NCI-H2227 treated with DMSO at 0.1 percent for 48 hours (cell line): ENCODE measurements at regions not wholly inside any gene's neighbourhood (a gene's known extent, or its start where the extent isn't known, plus 50 kb on each side); places are given as distances from the start of the nearest gene placed in this dataset.

ENCODE experiments used
- DNase-seq: peaks from one replicate; lab custom pipeline; 2025; lab: John Stamatoyannopoulos, UW

DNA sequence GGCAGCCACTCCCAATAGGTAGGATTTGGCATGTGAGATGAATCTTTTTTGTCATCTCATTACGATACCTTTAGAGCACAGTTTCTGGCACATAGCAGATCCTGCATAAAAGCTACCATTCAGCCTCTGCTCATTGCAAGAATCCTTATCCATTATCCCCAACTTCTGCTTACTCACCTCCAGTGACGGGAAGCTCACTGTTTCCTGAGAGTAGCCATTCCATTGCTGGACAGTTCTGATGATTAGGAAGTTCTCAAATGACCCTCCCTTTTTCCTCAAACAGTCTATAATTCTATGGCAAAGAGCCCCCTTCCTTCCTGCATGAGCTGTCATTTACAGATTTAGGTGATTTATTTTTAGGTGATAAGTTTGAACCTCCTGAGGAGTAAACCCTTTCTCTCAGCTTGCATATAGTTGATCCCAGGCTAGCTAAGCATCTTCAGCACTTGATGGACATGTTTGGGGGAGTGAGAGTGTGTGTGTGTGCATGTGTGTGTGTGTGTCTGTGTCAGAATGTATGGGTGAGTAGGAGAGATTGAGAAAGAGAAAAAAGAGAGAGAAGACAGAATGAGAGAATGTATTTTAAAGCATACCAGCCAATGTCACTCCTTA, 109.7 kb downstream of the LSM3 start:
- DNase-seq: no peak

DNA sequence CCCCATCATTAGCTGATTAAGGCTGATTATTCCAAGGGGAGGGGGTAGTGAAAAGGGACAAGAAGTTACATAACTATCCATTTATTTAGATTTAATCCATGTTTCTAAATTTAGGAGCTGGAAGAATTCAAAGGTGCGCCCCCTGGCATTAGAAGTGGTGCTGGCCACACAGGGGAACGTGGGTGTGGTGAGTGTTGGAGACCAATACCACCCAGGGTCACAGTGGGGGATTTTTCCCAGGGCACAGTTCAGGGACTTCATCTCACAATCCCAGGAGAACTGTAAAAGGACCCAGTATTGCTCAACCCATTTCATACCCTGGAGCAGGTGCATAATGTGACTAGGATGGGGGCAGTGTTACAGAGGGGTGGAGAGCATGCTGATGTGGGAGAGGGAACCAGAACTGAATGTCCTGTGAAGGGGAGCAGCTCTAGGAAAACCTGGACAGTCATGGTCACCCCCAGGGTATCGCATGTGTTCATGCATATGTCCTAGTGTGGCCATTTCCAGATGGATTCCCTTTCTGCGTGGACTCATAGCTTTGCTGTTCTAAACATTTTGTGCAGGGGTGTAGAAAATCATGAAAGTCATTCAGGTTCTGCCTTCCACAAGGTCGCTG, 110.3 kb downstream of the LSM3 start:
- no peak for DNase-seq

GRCh38 chr3:14289590-14290461, 111.2 kb downstream of the LSM3 start:
- DNase-seq: peak; percentile 5

DNA sequence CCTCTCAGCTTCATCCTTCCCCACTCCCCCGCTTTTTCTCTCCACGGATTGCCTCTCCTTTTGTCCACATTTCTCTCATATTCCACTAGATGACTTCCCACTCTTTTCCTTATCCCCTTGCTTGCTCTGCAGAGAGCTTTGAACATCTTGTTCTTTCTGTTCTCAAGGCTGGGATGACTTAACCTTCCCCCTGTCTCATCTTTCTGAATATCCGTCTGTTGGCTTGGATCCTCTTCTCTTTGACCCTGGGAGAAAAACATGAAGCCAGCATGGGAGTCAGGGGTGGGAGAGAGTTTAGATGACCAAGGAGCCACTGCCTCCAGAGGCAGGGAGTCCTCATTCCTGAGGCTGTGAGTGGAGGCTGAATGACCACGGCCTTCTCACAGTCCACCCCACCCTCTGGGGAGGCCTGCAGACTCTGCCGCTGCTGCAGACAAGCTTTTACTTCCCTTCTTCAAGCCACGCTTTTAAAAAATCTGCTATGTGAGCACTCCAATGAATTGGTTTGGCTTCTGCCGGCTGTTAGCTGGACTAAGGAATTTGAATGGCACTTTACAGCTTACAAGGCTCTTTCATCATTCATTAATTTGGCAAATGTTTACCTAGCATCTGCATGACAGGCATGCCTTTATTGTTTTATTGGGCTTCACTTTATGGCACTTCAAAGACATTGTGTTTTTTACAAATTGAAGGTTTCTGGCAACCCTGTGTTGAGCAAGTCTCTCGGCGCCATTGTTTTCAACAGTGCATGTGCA, 111.6 kb upstream of the SLC6A6 start:
- no peak for DNase-seq

DNA sequence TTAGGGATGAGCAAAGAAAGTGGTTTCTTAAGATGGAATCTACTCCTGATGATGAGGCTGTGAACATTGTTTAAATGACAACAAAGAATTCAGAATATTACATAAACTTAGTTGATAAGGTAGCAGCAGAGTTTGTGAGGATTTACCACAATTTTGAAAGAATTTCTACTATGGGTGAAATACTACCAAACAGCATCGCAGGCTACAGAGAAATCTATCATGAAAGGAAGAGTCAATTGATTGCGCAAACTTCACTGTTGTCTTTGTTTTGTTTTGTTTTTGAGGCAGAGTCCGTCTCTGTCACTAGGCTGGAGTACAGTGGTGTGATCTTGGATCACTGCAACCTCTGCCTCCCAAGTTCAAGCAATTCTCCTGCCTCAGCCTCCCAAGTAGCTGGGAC, 107.4 kb upstream of the SLC6A6 start:
- DNase-seq: no peak

GRCh38 chr3:14295801-14296200, 106.6 kb upstream of the SLC6A6 start:
- no peak for DNase-seq

DNA sequence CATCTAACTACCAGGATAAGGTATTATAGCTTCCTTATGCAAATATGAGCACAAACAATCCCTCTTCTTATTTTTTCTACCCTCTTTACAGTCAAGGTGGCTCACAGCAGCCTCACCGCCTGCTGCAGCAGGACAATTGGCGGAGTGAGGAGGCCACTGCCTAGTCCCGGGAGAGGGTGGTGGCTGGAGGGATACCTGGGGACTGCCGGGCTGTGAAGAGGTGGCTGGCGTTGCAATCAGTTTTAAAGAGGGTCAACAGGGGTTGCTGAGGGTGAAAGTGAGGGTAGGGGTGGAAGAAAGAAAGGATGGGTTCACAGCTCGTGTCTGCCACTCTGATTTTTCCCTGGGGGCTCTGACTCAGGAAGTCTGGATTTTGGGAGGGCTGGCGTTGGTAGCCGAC, 105.1 kb upstream of the SLC6A6 start:
- no peak for DNase-seq

DNA sequence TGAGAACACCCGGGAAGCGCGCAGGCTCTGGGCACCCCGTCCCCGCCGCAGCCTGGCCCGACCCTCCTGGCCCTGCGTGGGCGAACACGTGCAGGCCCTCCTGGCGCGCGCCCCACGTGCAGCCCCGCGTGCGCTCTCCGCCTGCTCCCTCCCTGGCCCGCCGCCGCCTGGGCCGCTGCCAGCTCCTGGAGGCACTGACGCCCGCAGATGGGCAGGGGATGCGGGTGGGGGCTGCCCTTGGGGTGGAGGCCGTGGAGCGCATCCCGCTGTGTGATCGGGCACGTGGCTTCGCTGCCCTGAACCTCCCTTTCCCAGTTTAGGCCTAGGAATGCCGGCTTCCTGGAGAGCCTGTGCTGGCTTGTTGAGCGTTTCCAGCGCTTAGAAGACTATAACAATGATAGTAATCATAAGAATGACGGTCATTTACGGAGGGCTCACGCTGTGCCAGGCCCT, 104.6 kb upstream of the SLC6A6 start:
- peak; percentile 79 for DNase-seq

- DNase-seq: no peak
These were observed 104.0 kb upstream of the SLC6A6 start for GRCh38 chr3:14298442-14298841.

GRCh38 chr3:14298991-14299555, 103.3 kb upstream of the SLC6A6 start:
- DNase-seq: no peak

GRCh38 chr3:14299767-14300166, 102.6 kb upstream of the SLC6A6 start:
- DNase-seq: no peak

GRCh38 chr3:14300721-14301399, 101.5 kb upstream of the SLC6A6 start:
- no peak for DNase-seq

DNA sequence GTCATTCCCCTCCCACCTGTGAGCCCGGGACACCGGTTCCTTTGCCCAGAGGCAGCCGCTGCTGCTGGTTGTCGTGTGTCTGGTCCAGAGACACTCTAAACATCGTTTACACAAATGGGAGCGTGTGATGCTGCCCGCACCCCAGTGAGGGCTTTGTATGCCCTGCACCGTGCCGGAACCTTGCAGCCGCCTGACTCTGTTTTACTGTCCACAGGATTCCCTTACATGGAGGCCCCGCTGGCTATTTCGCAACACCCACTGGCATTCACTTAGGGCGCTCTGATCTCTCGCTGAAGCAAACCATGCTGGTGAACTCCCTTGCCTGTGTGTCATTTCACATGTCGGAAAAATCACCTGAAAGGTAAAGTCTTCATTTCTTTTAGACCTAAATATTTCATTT, 100.8 kb upstream of the SLC6A6 start:
- no peak for DNase-seq

- DNase-seq: no peak
These were observed 98.9 kb upstream of the SLC6A6 start for GRCh38 chr3:14303336-14304100.

DNA sequence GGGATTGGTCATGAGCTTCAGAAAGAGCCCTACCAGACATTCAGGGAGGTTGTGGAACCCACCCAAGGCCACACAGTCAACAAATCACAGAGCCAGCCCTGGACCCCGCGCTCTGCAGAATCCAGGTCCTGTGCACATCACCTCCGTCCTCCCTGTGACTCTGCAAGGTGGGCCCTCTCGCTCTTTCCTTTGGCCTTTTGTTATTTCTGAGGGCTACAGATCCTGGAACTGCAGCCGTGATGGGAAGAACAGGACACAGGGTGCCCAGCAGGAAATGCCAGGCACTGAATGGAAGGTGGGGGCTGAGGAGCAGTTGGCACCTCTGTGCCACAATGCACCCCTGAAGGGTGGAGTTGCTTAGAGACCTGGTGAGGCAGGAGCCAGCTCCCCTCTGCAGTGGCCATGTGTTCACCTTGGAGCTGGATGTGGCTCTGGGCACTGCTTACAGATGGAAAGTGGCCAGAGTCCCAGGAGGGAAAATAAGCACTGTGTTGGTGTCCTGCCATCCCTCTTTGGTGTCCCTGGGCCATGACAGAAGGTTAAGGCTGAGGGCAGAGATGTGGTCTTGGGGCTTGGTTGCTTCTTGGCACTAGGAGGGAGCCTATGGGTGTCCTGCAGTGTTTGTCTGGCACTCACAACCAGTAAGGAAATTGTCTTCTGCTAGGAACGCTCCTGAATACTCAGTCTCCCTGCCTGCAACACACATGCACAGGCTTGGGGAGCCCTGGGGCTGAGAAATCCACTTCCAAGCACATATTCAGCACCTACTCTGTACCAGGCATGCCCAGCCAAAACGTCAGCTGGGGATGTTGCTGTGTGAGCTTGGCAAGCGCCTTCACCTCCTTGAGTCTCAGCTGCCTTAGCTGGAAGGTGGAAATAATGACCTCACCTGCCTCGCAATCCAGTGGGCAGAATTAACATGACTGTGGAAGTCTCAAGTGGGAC, 98.0 kb upstream of the SLC6A6 start:
- DNase-seq: no peak

GRCh38 chr3:14305324-14305723, 97.1 kb upstream of the SLC6A6 start:
- DNase-seq: no peak

GRCh38 chr3:14306142-14306541, 96.3 kb upstream of the SLC6A6 start:
- DNase-seq: no peak

- DNase-seq: no peak
These were observed 94.6 kb upstream of the SLC6A6 start for GRCh38 chr3:14307656-14308302.

- DNase-seq: no peak
These were observed 90.7 kb upstream of the SLC6A6 start for GRCh38 chr3:14311729-14312128.
